Activated CD8-positive, alpha-beta T cell treated with anti-CD3 and anti-CD28 coated beads for 36 hours (primary cell): ENCODE measurements at regions not wholly inside any gene's neighbourhood (a gene's known extent, or its start where the extent isn't known, plus 50 kb on each side); places are given as distances from the start of the nearest gene placed in this dataset.

Experiments used
- ATAC-seq: fragments of 200-7000 bp; cut with Tn5 transposase; one replicate; pipeline ENCODE4 v1.10.0; 2021; ENCODE audit warnings: mild to moderate bottlenecking, moderate library complexity
- CTCF ChIA-PET: fragments of 350-600 bp; sonication (Branson Sonifier 250); formaldehyde crosslinking; loops from one replicate; lab custom pipeline; 2021; ENCODE audit warnings: antibody characterized with exemption; lab: Charles Lee
- POLR2A ChIA-PET: fragments of 350-600 bp; sonication (Branson Sonifier 250); formaldehyde crosslinking; loops from one replicate; lab custom pipeline; 2021; ENCODE audit warnings: antibody characterized with exemption; lab: Charles Lee
- DNase-seq: peaks from one replicate; pipeline ENCODE4 v3.0.0-alpha.2; 2020
- H3K27ac Mint-ChIP-seq: one replicate; pipeline ENCODE4 v1.8.0; 2021; ENCODE audit warnings: mild to moderate bottlenecking, mixed read lengths
- H3K27me3 Mint-ChIP-seq: one replicate; pipeline ENCODE4 v1.8.0; 2021; ENCODE audit warnings: mixed read lengths
- H3K36me3 Mint-ChIP-seq: one replicate; pipeline ENCODE4 v1.8.0; 2021; ENCODE audit warnings: low read depth, mixed read lengths
- H3K4me1 Mint-ChIP-seq: one replicate; pipeline ENCODE4 v1.8.0; 2021; ENCODE audit warnings: low read depth, mixed read lengths
- H3K4me3 Mint-ChIP-seq: one replicate; pipeline ENCODE4 v1.8.0; 2021; ENCODE audit warnings: mild to moderate bottlenecking, moderate library complexity, mixed read lengths
- H3K9me3 Mint-ChIP-seq: one replicate; pipeline ENCODE4 v1.8.0; 2021; ENCODE audit warnings: mixed read lengths
- intact Hi-C: fragments of 100-400 bp; cut with micrococcal nuclease; formaldehyde crosslinking; loops from one replicate; pipeline ENCODE4 v1.10.0; 2022
- TF ChIP-seq, protein P1 (sequence below): fragments of 200-600 bp; IDR thresholded peaks from one replicate; pipeline ENCODE4 v1.8.0; 2022; ENCODE audit warnings: antibody characterized with exemption, mild to moderate bottlenecking

DNA sequence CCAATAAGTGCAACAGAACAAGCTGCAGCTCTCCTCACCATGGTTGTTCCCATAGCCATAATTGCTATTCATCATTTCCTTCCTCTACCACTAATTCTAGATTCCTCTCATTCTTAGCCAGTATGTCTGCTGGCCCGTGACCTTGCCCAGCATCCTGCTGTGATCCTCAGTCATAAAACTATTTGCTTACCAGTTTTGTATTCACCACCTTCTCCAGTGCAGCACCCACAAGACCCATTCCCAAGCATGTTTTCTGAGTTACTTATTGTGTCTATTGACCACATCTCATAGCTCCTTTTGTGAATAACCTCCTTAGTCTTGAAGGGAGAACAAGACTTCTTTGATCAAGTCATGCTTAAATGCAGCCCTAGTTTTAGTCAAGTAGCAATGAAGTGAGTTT, 488.0 kb upstream of the CTNND2 start:
- no peaks in the 10 kb centered on the region for H3K4me1 Mint-ChIP-seq
- TF ChIP-seq, protein P1, sequence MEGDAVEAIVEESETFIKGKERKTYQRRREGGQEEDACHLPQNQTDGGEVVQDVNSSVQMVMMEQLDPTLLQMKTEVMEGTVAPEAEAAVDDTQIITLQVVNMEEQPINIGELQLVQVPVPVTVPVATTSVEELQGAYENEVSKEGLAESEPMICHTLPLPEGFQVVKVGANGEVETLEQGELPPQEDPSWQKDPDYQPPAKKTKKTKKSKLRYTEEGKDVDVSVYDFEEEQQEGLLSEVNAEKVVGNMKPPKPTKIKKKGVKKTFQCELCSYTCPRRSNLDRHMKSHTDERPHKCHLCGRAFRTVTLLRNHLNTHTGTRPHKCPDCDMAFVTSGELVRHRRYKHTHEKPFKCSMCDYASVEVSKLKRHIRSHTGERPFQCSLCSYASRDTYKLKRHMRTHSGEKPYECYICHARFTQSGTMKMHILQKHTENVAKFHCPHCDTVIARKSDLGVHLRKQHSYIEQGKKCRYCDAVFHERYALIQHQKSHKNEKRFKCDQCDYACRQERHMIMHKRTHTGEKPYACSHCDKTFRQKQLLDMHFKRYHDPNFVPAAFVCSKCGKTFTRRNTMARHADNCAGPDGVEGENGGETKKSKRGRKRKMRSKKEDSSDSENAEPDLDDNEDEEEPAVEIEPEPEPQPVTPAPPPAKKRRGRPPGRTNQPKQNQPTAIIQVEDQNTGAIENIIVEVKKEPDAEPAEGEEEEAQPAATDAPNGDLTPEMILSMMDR, result no peak
- ATAC-seq, result no peak

DNA sequence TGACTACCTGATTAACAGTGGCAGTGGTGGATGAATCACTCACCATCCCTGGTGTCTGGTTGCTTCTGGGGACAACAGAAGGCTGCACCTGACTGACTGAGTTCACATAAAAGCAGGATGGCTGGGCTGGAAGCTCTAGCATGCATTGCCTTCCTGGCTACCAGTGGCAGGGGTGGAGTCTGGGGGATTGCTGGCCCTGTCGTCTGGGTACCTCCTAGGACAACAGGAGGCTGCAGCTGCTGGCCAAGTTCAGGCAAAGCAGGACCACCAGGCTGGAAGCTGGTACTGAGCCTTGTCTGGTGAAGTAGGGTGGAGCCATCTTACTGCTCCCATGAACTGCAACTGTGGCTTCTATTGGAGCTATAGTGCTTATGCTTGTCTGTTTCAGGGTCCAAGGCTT, 480.8 kb upstream of the CTNND2 start:
- Mint-ChIP-seq H3K27ac (no peak overlapping the region), H3K4me1 (no peaks in the 10 kb centered on the region), H3K9me3 (peaks cover 14% of the 10 kb centered on the region), H3K4me3 (no peak overlapping the region), H3K36me3 (no peaks in the 10 kb centered on the region), H3K27me3 (no peaks in the 10 kb centered on the region)
- ChIA-PET CTCF (no interaction called here), POLR2A (no interaction called here)
- no peak for ATAC-seq
- TF ChIP-seq, protein P1, result no peak
- intact Hi-C loops, result no loop called here
- DNase-seq, result no peak

More for the DNA sequence above, 488.0 kb upstream of the CTNND2 start:
- DNase-seq, result no peak
- Mint-ChIP-seq H3K27ac (no peak overlapping the region), H3K36me3 (no peaks in the 10 kb centered on the region), H3K27me3 (no peaks in the 10 kb centered on the region), H3K4me3 (no peak overlapping the region), H3K9me3 (peaks cover 7% of the 10 kb centered on the region)
- POLR2A ChIA-PET, result no interaction called here
- CTCF ChIA-PET, result no interaction called here
- intact Hi-C loops, result no loop called here

DNA sequence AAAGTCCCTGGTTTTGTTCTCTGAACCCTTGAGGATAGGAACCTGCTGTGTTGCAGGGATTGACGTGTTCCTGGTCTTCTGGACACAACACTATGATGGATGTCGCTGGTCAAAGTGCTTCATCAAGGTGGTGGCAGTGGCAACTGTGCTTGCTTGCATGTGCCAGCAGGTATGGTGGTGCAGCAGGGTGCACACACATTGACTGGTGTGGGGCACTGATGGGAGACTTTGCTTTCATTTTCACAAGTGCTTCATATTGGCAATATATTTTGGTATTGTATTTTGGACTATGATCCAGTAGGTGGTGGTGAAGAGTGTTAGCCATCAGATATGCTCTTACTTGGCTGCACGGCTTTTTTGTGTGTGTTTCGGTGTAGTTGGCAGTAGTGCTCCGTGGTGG, 479.8 kb upstream of the CTNND2 start:
- POLR2A ChIA-PET, result no interaction called here
- no peak overlapping the region for H3K4me3 Mint-ChIP-seq

DNA sequence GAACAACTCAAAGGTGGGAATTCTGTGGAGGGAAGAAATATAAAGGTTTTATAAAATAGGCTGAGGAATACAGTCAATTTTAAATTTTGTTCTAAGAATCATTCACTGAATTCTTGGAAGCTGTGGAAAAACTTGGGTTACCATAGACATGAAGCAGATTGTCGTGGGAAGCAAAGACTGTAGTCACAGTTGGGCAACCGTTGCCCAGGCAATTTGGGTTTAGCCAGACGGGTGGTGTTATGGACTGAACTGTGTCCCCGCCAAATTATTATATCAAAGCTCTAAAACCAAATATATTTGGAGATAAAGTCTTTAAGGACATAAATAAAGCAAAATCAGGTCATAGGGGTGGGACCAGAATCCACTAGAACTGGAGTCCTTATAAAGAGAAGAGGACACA, 463.7 kb upstream of the CTNND2 start:
- no peak overlapping the region for H3K27ac Mint-ChIP-seq
- no peak for ATAC-seq
- intact Hi-C loops, result no loop called here
- H3K36me3 Mint-ChIP-seq, result no peaks in the 10 kb centered on the region
- POLR2A ChIA-PET, result no interaction called here
- no peaks in the 10 kb centered on the region for H3K27me3 Mint-ChIP-seq
- DNase-seq, result no peak
- H3K9me3 Mint-ChIP-seq, result peaks cover 2% of the 10 kb centered on the region
- H3K4me1 Mint-ChIP-seq, result no peaks in the 10 kb centered on the region
- CTCF ChIA-PET, result no interaction called here
- TF ChIP-seq, protein P1, result no peak
- H3K4me3 Mint-ChIP-seq, result no peak overlapping the region

More for the DNA sequence above, 479.8 kb upstream of the CTNND2 start:
- CTCF ChIA-PET, result no interaction called here
- DNase-seq (no peak), ATAC-seq (no peak)
- Mint-ChIP-seq H3K27ac (no peak overlapping the region), H3K27me3 (no peaks in the 10 kb centered on the region), H3K9me3 (peaks cover 16% of the 10 kb centered on the region), H3K4me1 (no peaks in the 10 kb centered on the region), H3K36me3 (no peaks in the 10 kb centered on the region)
- intact Hi-C loops, result no loop called here
- TF ChIP-seq, protein P1, result no peak

DNA sequence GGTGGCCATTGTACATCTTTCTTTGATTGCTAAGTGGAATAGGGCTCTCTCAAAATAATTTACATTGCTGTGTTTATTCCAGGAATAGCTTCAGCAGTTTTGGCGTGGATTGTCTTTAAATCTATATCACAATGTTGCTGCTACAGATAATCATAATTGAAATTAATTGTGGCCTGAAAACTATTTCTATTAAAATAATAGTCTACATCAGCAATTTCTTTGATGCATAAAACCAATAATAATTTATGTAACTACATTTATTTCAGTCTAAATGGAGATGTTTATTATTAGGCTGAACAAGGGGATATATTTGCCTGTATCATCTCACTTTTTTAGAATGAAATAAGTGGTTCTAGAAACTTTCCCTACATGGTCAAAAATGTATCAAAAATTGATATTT, 456.0 kb upstream of the CTNND2 start:
- intact Hi-C loops, result no loop called here
- Mint-ChIP-seq H3K4me1 (no peaks in the 10 kb centered on the region), H3K27me3 (no peaks in the 10 kb centered on the region), H3K4me3 (no peak overlapping the region), H3K27ac (no peak overlapping the region), H3K9me3 (peaks cover 12% of the 10 kb centered on the region), H3K36me3 (no peaks in the 10 kb centered on the region)
- ChIA-PET POLR2A (no interaction called here), CTCF (no interaction called here)
- no peak for ATAC-seq
- TF ChIP-seq, protein P1, result no peak
- DNase-seq, result no peak
